Upper lobe of left lung (tissue), 6 donors: ENCODE measurements at regions not wholly inside any gene's neighbourhood (a gene's known extent, or its start where the extent isn't known, plus 50 kb on each side); places are given as distances from the start of the nearest gene placed in this dataset.

ENCODE experiments used
- ATAC-seq, 2 donors: fragments of 200-7000 bp; cut with Tn5 transposase; one replicate each; pipeline ENCODE4 v1.9.1; 2022; ENCODE audit warnings: mild to moderate bottlenecking in 2 of 2, moderate library complexity in 2 of 2; ENCODE audit not compliant: low FRiP score in 2 of 2
- DNase-seq, 2 donors: peaks; one replicate each; pipeline ENCODE4 v3.0.0-alpha.2; 2019 to 2020
- H3K27ac ChIP-seq, 4 donors: fragments of 200-600 bp; sonication (generic); one replicate each; pipeline ENCODE4 v1.5.1; 2016 to 2019
- H3K27me3 ChIP-seq, 4 donors: fragments of 200-600 bp; sonication (generic); one replicate each; pipeline ENCODE4 v1.5.1; 2017 to 2019
- H3K36me3 ChIP-seq, 4 donors: fragments of 200-600 bp; sonication (generic); one replicate each; pipeline ENCODE4 v1.5.1; 2016 to 2019
- H3K4me1 ChIP-seq, 4 donors: fragments of 200-600 bp; sonication (generic); one replicate each; pipeline ENCODE4 v1.5.1; 2018 to 2019
- H3K4me3 ChIP-seq, 4 donors: fragments of 200-600 bp; sonication (generic); one replicate each; pipeline ENCODE4 v1.5.1; 2017 to 2019; ENCODE audit warnings: mild to moderate bottlenecking in 2 of 4, moderate library complexity in 1 of 4
- H3K9me3 ChIP-seq, 4 donors: fragments of 200-600 bp; sonication (generic); one replicate each; pipeline ENCODE4 v1.5.1; 2018 to 2019
- EP300 ChIP-seq, 4 donors: sonication (generic); formaldehyde crosslinking; IDR thresholded peaks; one replicate each; pipeline ENCODE4 v1.5.1; 2017; ENCODE audit warnings: antibody characterized with exemption in 4 of 4, control low read depth in 2 of 4
- POLR2A ChIP-seq, 4 donors: fragments of 450-650 bp; IDR thresholded peaks; one replicate each; pipeline ENCODE4 v1.5.1; 2016 to 2017; ENCODE audit warnings: antibody characterized with exemption in 4 of 4, mild to moderate bottlenecking in 2 of 4
- POLR2AphosphoS5 ChIP-seq, 2 donors: sonication (generic); formaldehyde crosslinking; IDR thresholded peaks; one replicate each; pipeline ENCODE4 v1.5.1; 2017; ENCODE audit warnings: antibody characterized with exemption in 2 of 2
- WGBS, 2 donors: methylation state at CpG; one replicate each; pipeline ENCODE4 v1.1.5; 2017 to 2018; 5-methylcytosine and 5-hydroxymethylcytosine counted together
- TF ChIP-seq, protein P1 (sequence below), 6 experiments: fragments of 450-650 bp in 4 of 6; fragments of 200-600 bp in 2 of 6; sonication (generic) in 2 of 6; IDR thresholded peaks; one replicate each; pipeline ENCODE4 v1.5.1; 2016 to 2019; ENCODE audit warnings: antibody characterized with exemption in 6 of 6
- donor health status: DM: no; HTN: no; CAD: no; lungs with moderate emphysema.
- donor health status: DM: no; HTN: yes; CAD: no; lungs with severe emphysema.

DNA sequence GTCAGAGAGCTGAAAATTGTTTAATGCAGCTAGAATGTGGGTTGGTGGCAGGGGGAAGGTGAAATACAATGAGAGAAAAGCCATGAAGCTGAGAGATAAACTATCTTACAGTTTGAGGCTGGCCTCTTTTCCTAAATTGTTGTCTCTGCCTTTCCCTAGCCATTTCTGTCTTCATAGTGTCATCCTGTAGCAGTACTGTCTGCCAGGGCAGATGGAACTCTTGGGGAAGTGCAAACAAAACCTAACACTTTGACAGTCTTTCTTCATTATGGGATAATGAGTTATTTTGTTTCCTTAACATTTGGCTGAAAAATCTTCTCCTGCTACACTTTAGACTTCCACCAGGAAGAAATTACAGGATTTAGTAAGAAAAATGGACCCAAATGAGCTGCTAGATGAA is 197.8 kb upstream of the ARX start:
- DNase-seq (no peak), ATAC-seq (no peak)
- Histone ChIP-seq H3K36me3 (no peaks in the 10 kb centered on the region), H3K4me1 (no peaks in the 10 kb centered on the region), H3K4me3 (no peak overlapping the region), H3K27me3 (no peaks in the 10 kb centered on the region), H3K9me3 (no peaks in the 10 kb centered on the region), H3K27ac (no peak overlapping the region)
- TF ChIP-seq EP300 (IDR thresholded peaks at IDR 0.05) (no peak), POLR2A (IDR thresholded peaks at IDR 0.05) (no peak), POLR2AphosphoS5 (IDR thresholded peaks at IDR 0.05) (no peak)
- TF ChIP-seq, protein P1, sequence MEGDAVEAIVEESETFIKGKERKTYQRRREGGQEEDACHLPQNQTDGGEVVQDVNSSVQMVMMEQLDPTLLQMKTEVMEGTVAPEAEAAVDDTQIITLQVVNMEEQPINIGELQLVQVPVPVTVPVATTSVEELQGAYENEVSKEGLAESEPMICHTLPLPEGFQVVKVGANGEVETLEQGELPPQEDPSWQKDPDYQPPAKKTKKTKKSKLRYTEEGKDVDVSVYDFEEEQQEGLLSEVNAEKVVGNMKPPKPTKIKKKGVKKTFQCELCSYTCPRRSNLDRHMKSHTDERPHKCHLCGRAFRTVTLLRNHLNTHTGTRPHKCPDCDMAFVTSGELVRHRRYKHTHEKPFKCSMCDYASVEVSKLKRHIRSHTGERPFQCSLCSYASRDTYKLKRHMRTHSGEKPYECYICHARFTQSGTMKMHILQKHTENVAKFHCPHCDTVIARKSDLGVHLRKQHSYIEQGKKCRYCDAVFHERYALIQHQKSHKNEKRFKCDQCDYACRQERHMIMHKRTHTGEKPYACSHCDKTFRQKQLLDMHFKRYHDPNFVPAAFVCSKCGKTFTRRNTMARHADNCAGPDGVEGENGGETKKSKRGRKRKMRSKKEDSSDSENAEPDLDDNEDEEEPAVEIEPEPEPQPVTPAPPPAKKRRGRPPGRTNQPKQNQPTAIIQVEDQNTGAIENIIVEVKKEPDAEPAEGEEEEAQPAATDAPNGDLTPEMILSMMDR (IDR thresholded peaks at IDR 0.05) = no peak

DNA sequence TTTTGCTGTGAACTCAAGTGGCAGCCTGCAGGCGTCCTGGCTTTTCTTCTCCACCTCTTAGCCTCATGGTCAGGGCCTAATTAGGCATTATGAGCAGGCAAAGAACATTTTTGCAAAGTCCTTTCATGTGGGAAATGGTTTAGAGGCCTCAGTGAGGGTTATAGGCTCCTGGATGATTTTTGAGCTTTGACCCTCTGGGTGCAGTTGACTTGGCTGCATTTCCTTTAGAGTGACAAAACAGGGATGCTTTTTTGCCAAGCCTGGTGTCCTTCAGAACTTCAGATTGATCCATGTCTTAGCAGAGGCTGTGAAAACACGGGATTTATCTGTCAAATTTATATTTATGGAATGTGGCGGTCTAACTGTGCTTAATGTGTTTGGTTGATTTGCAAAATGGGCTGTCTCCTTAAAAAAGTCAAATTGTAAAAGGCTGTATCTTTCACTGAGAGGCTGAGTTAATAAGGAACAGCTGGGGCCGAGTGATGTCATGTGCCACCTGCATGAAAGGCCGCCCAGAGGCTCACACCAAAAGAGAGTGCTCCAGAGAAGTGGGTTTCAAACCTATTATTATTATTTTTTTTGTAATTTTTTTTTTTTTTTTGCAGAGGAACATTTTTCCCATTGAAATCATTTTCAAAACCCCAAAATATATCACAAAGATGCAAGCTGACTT is 192.2 kb upstream of the ARX start:
- Histone ChIP-seq H3K27me3 (no peaks in the 10 kb centered on the region), H3K4me1 (no peaks in the 10 kb centered on the region), H3K36me3 (no peaks in the 10 kb centered on the region), H3K27ac (no peak overlapping the region), H3K9me3 (no peaks in the 10 kb centered on the region), H3K4me3 (no peak overlapping the region)
- ATAC-seq (no peak), DNase-seq (no peak)
- TF ChIP-seq POLR2AphosphoS5 (IDR thresholded peaks at IDR 0.05) = no peak
- 57 to 62% methylated on average over 5 of the region's 5 CpGs for WGBS, 2 donors

DNA sequence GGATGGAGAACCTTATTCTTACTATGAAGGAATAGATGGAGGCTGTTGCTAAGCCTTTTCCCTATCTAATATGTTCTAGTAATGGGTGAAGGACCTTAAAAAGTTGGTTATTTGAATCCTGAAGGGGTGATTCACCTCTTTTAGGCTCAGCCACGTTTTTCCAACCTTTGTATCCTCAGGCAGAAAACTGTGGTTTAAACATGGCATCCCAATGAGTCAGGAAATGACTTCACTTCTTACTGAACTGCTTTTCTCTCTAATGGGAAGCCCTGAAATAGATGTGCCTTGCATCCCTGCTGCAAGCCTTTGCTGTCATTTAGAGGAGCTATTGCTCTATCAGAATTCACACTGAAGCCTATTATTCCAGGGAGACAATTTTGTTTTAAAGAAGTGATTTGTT is 191.0 kb upstream of the ARX start:
- Histone ChIP-seq H3K27me3 (no peaks in the 10 kb centered on the region), H3K4me3 (no peak overlapping the region), H3K27ac (no peak overlapping the region), H3K36me3 (no peaks in the 10 kb centered on the region), H3K9me3 (no peaks in the 10 kb centered on the region), H3K4me1 (no peaks in the 10 kb centered on the region)
- ATAC-seq = no peak
- TF ChIP-seq POLR2A (IDR thresholded peaks at IDR 0.05) = no peak
- TF ChIP-seq POLR2AphosphoS5 (IDR thresholded peaks at IDR 0.05) = no peak
- no peak for TF ChIP-seq EP300 (IDR thresholded peaks at IDR 0.05)
- TF ChIP-seq, protein P1 (IDR thresholded peaks at IDR 0.05) = no peak
- 0 to 10% methylated on average over 1 of the region's 1 CpG for WGBS, 2 donors
- DNase-seq = no peak

DNA sequence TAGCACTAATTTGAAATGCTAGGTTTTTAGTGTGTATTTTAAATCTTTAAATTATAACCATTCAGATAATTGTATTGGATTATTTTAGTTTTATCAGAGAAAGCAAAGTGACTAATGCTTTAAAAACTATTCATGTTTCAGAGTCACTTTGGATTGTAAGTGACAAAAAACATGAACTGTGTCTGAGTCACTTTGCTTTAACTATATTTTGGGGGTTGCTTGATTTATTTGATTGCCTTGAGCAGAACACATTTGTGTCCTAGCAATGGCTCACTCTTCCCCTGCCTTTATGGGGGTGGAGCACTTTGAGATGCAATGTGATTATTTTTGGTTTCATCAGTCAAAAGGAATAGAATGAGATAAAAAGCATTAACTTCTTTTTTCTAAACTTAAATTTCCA is 188.4 kb upstream of the ARX start:
- H3K36me3 ChIP-seq = no peaks in the 10 kb centered on the region
- DNase-seq = no peak
- no peaks in the 10 kb centered on the region for H3K27me3 ChIP-seq
- H3K4me1 ChIP-seq = no peaks in the 10 kb centered on the region
- H3K9me3 ChIP-seq = no peaks in the 10 kb centered on the region
- no peak for ATAC-seq
- no peak overlapping the region for H3K4me3 ChIP-seq
- no peak overlapping the region for H3K27ac ChIP-seq
- no peak for TF ChIP-seq EP300 (IDR thresholded peaks at IDR 0.05)
- TF ChIP-seq POLR2AphosphoS5 (IDR thresholded peaks at IDR 0.05) = no peak
- TF ChIP-seq, protein P1 (IDR thresholded peaks at IDR 0.05) = no peak
- no peak for TF ChIP-seq POLR2A (IDR thresholded peaks at IDR 0.05)

DNA sequence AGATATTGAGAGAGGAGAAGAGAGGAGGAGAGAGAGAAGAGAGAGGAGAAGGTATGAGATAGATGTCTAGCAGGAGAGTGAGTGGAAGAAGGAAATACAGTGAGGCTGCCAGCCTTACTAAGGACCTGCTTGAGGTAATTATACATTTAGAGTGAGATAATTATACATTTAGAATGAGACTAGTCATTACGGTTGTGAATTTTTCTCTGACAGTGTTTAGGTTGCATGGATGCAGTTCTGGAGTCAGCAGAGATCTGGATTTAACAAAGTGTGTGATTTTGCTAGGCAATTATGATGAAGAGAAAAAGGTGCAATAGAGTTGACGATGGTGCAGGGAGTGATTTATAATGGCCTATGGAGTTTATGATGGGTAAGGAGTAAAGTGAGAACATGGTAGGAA is 187.1 kb upstream of the ARX start:
- no peak for DNase-seq
- Histone ChIP-seq H3K36me3 (no peaks in the 10 kb centered on the region), H3K4me3 (no peak overlapping the region), H3K27ac (no peak overlapping the region), H3K9me3 (no peaks in the 10 kb centered on the region), H3K4me1 (no peaks in the 10 kb centered on the region), H3K27me3 (no peaks in the 10 kb centered on the region)
- ATAC-seq = no peak
- TF ChIP-seq EP300 (IDR thresholded peaks at IDR 0.05) = no peak
- TF ChIP-seq, protein P1 (IDR thresholded peaks at IDR 0.05) = no peak
- no peak for TF ChIP-seq POLR2AphosphoS5 (IDR thresholded peaks at IDR 0.05)
- TF ChIP-seq POLR2A (IDR thresholded peaks at IDR 0.05) = no peak
- WGBS, 2 donors = 71 to 84% methylated on average over 2 of the region's 2 CpGs
